AG10803 (cell line): ENCODE measurements at regions not wholly inside any gene's neighbourhood (a gene's known extent, or its start where the extent isn't known, plus 50 kb on each side); places are given as distances from the start of the nearest gene placed in this dataset.

Source experiments
- DNase-seq: peaks from one replicate; pipeline ENCODE4 v3.0.0; 2010; ENCODE audit warnings: low read depth
- H3K4me3 ChIP-seq: 2 replicates; pipeline ENCODE4 v1.5.1; 2011; ENCODE audit warnings: mild to moderate bottlenecking, low read length, control low read depth
- CTCF ChIP-seq: conservative IDR thresholded peaks from 2 replicates; pipeline ENCODE4 v1.5.1; 2011; ENCODE audit warnings: mild to moderate bottlenecking, low read length, control low read depth, inconsistent platforms

- H3K4me3 ChIP-seq = no peak overlapping the region
- no peak for DNase-seq
- no peak for TF ChIP-seq CTCF
These were observed 533.1 kb upstream of the CHAC2 start for GRCh38 chr2:53234548-53234903.

GRCh38 chr2:53233759-53234547, 533.7 kb upstream of the CHAC2 start:
- no peak overlapping the region for H3K4me3 ChIP-seq
- TF ChIP-seq CTCF = no peak
- no peak for DNase-seq

GRCh38 chr2:53231908-53232307, 535.7 kb upstream of the CHAC2 start:
- TF ChIP-seq CTCF = no peak
- no peak overlapping the region for H3K4me3 ChIP-seq
- no peak for DNase-seq

GRCh38 chr2:53230691-53231090, 536.9 kb upstream of the CHAC2 start:
- no peak overlapping the region for H3K4me3 ChIP-seq
- TF ChIP-seq CTCF = no peak
- no peak for DNase-seq

- TF ChIP-seq CTCF = no peak
- no peak for DNase-seq
- H3K4me3 ChIP-seq = no peak overlapping the region
These were observed 540.1 kb upstream of the CHAC2 start for GRCh38 chr2:53227535-53227934.

- TF ChIP-seq CTCF = no peak
- DNase-seq = no peak
These were observed 546.6 kb upstream of the CHAC2 start for GRCh38 chr2:53220969-53221368.

GRCh38 chr2:53217250-53217649, 550.4 kb upstream of the CHAC2 start:
- H3K4me3 ChIP-seq = no peak overlapping the region
- TF ChIP-seq CTCF = no peak
- no peak for DNase-seq

More at GRCh38 chr2:53220969-53221368, 546.6 kb upstream of the CHAC2 start:
- H3K4me3 ChIP-seq = no peak overlapping the region
